Calu3 (cell line): ENCODE measurements at regions not wholly inside any gene's neighbourhood (a gene's known extent, or its start where the extent isn't known, plus 50 kb on each side); places are given as distances from the start of the nearest gene placed in this dataset.

ENCODE experiments used
- BruUV-seq: library from RNA; stranded (reverse); fragments of 400-500 nt; replicated peaks from 2 replicates; lab custom pipeline; 2021; lab: Mats Ljungman, UMichigan
- CTCF ChIA-PET: fragments of 300-600 bp; sonication (Branson Sonifier 250); formaldehyde crosslinking; loops from one replicate; lab custom pipeline; 2022; ENCODE audit warnings: antibody characterized with exemption; lab: Charles Lee
- DNase-seq: peaks from one replicate; pipeline ENCODE4 v3.0.0; 2022
- H3K27ac Mint-ChIP-seq: one replicate; pipeline ENCODE4 v1.8.0; 2022; ENCODE audit warnings: mixed read lengths; ENCODE audit not compliant: unreplicated experiment
- H3K27me3 Mint-ChIP-seq: one replicate; pipeline ENCODE4 v1.8.0; 2022; ENCODE audit warnings: mixed read lengths; ENCODE audit not compliant: unreplicated experiment
- H3K36me3 Mint-ChIP-seq: one replicate; pipeline ENCODE4 v1.8.0; 2022; ENCODE audit warnings: mild to moderate bottlenecking, moderate library complexity, mixed read lengths; ENCODE audit not compliant: insufficient read depth, unreplicated experiment
- H3K4me1 Mint-ChIP-seq: one replicate; pipeline ENCODE4 v1.8.0; 2022; ENCODE audit warnings: mild to moderate bottlenecking, low read depth, mixed read lengths; ENCODE audit not compliant: unreplicated experiment
- H3K4me3 Mint-ChIP-seq: one replicate; pipeline ENCODE4 v1.8.0; 2022; ENCODE audit warnings: mild to moderate bottlenecking, low read depth, moderate library complexity, mixed read lengths; ENCODE audit not compliant: unreplicated experiment
- H3K9me3 Mint-ChIP-seq: one replicate; pipeline ENCODE4 v1.8.0; 2022; ENCODE audit warnings: low read depth, mixed read lengths; ENCODE audit not compliant: unreplicated experiment
- CTCF ChIP-seq: fragments of 200-600 bp; IDR thresholded peaks from one replicate; pipeline ENCODE4 v1.8.0; 2022; ENCODE audit warnings: antibody characterized with exemption; ENCODE audit not compliant: unreplicated experiment
- intact Hi-C: fragments of 100-400 bp; cut with micrococcal nuclease; formaldehyde crosslinking; loops from one replicate; pipeline ENCODE4 v1.10.0; 2022; ENCODE audit not compliant: unreplicated experiment

- Mint-ChIP-seq H3K4me3 (no peak overlapping the region), H3K4me1 (no peaks in the 10 kb centered on the region), H3K27me3 (peaks cover 75% of the 10 kb centered on the region), H3K27ac (no peak overlapping the region), H3K9me3 (no peaks in the 10 kb centered on the region), H3K36me3 (no peaks in the 10 kb centered on the region)
- no peak for TF ChIP-seq CTCF
- no peak for DNase-seq
- intact Hi-C loops: no loop called here
- BruUV-seq: no TSS peak
- CTCF ChIA-PET: no interaction called here
Measured at GRCh38 chr20:51230727-51231126, 207.8 kb upstream of the KCNG1 start.

GRCh38 chr20:51228763-51229162, 205.9 kb upstream of the KCNG1 start:
- Mint-ChIP-seq H3K4me1 (no peaks in the 10 kb centered on the region), H3K36me3 (no peaks in the 10 kb centered on the region), H3K27me3 (peaks cover 56% of the 10 kb centered on the region), H3K4me3 (no peak overlapping the region), H3K27ac (no peak overlapping the region), H3K9me3 (no peaks in the 10 kb centered on the region)
- intact Hi-C loops: no loop called here
- no TSS peak for BruUV-seq
- CTCF ChIA-PET: no interaction called here
- DNase-seq: no peak
- no peak for TF ChIP-seq CTCF

- no peak for DNase-seq
Measured at GRCh38 chr20:51227744-51228143, 204.8 kb upstream of the KCNG1 start.

GRCh38 chr20:51223183-51223720, 200.3 kb upstream of the KCNG1 start:
- no peak for TF ChIP-seq CTCF
- Mint-ChIP-seq H3K9me3 (no peaks in the 10 kb centered on the region), H3K4me3 (no peak overlapping the region), H3K27me3 (peaks cover 47% of the 10 kb centered on the region), H3K27ac (no peak overlapping the region), H3K36me3 (no peaks in the 10 kb centered on the region), H3K4me1 (peaks cover 13% of the 10 kb centered on the region)
- intact Hi-C loops: no loop called here
- CTCF ChIA-PET: interaction anchor here (0.7 kb wide), 1 partner anchor 11 kb away, joined by 3 read pairs; no protein-coding TSS in a partner anchor
- no peak for DNase-seq
- BruUV-seq: no TSS peak

More at GRCh38 chr20:51227744-51228143, 204.8 kb upstream of the KCNG1 start:
- H3K36me3 Mint-ChIP-seq: no peaks in the 10 kb centered on the region
- no peak for TF ChIP-seq CTCF
- no peaks in the 10 kb centered on the region for H3K9me3 Mint-ChIP-seq
- no TSS peak for BruUV-seq
- CTCF ChIA-PET: interaction anchor here (0.6 to 1.0 kb wide), 3 partner anchors 20 to 240 kb away, joined by 3 to 4 read pairs (median 3); no protein-coding TSS in a partner anchor
- H3K4me3 Mint-ChIP-seq: no peak overlapping the region
- H3K4me1 Mint-ChIP-seq: no peaks in the 10 kb centered on the region
- H3K27me3 Mint-ChIP-seq: peaks cover 46% of the 10 kb centered on the region
- H3K27ac Mint-ChIP-seq: no peak overlapping the region
- intact Hi-C loops: no loop called here
